ENCODE measurements at regions not wholly inside any gene's neighbourhood (a gene's known extent, or its start where the extent isn't known, plus 50 kb on each side); places are given as distances from the start of the nearest gene placed in this dataset.

DNA sequence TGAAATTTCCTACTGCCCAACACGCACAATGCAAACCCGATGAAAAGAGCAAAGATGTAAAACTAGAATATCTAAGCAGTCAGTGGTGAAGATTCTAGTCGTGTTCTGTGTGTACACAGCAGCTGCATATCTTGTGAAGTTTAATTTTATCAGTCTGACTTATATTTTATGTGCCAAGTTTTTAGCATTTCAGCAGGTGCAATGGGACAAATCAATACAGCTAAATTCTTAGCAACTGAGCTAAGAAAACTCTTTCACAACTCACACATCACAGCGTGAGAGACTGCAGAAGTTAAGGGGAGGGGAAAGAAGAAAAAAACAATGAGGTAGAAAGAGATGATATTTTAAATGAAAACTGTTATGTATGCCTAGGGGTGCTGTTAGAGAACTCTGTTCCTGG is 164.9 kb upstream of the NEBL start:
- no peak overlapping the region for H3K4me3 Mint-ChIP-seq
- H3K36me3 Mint-ChIP-seq (ENCODE audit: low read depth): no peaks in the 10 kb centered on the region
- H3K27me3 Mint-ChIP-seq (ENCODE audit: insufficient read depth): no peaks in the 10 kb centered on the region; the same call in 1 of the 2 replicates

DNA sequence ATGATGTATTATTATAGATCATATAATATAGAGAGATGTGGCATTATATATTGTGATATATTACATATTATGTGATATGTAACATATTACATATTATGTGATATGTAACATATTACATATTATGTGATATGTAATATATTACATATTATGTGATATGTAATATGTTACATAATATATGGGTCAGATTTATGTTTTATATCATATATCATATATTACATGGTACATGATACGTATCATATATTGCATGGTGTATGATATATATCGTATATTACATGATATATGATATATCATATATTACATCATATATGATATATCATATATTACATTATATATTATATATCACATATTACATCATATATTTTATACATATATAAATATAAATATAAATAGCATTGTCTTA is 164.1 kb upstream of the NEBL start:
- TF ChIP-seq CTCF (IDR thresholded peaks at IDR 0.05): no peak
- no peaks in the 10 kb centered on the region for H3K36me3 Mint-ChIP-seq (ENCODE audit: low read depth)
- no peaks in the 10 kb centered on the region; the same call in 1 of the 2 replicates for H3K27me3 Mint-ChIP-seq (ENCODE audit: insufficient read depth)
- DNase-seq: no peak
- H3K9me3 Mint-ChIP-seq: peaks cover 23% of the 10 kb centered on the region
- H3K4me1 Mint-ChIP-seq (ENCODE audit: low read depth): no peaks in the 10 kb centered on the region
- no peak overlapping the region for H3K27ac Mint-ChIP-seq
- no peak overlapping the region for H3K4me3 Mint-ChIP-seq

More for the DNA sequence above, 164.9 kb upstream of the NEBL start:
- Mint-ChIP-seq H3K27ac (no peak overlapping the region), H3K9me3 (peaks cover 22% of the 10 kb centered on the region), H3K4me1 (ENCODE audit: low read depth) (no peaks in the 10 kb centered on the region)
- TF ChIP-seq CTCF (IDR thresholded peaks at IDR 0.05): no peak
- DNase-seq: no peak

GRCh38 chr10:21060626-21061025 is 163.5 kb upstream of the NEBL start:
- no peaks in the 10 kb centered on the region for H3K4me1 Mint-ChIP-seq (ENCODE audit: low read depth)
- no peak for TF ChIP-seq CTCF (IDR thresholded peaks at IDR 0.05)
- H3K9me3 Mint-ChIP-seq: peaks cover 27% of the 10 kb centered on the region
- no peaks in the 10 kb centered on the region; the same call in 1 of the 2 replicates for H3K27me3 Mint-ChIP-seq (ENCODE audit: insufficient read depth)
- no peak for DNase-seq
- H3K36me3 Mint-ChIP-seq (ENCODE audit: low read depth): no peaks in the 10 kb centered on the region
- H3K4me3 Mint-ChIP-seq: no peak overlapping the region
- H3K27ac Mint-ChIP-seq: no peak overlapping the region

GRCh38 chr10:21057989-21058388 is 160.9 kb upstream of the NEBL start:
- no peaks in the 10 kb centered on the region; the same call in 1 of the 2 replicates for H3K27me3 Mint-ChIP-seq (ENCODE audit: insufficient read depth)
- no peak for TF ChIP-seq CTCF (IDR thresholded peaks at IDR 0.05)
- H3K4me3 Mint-ChIP-seq: no peak overlapping the region
- peaks cover 26% of the 10 kb centered on the region for H3K9me3 Mint-ChIP-seq
- no peaks in the 10 kb centered on the region for H3K36me3 Mint-ChIP-seq (ENCODE audit: low read depth)
- DNase-seq: no peak
- no peak overlapping the region for H3K27ac Mint-ChIP-seq
- H3K4me1 Mint-ChIP-seq (ENCODE audit: low read depth): no peaks in the 10 kb centered on the region

- no peaks in the 10 kb centered on the region for H3K4me1 Mint-ChIP-seq (ENCODE audit: low read depth)
- H3K4me3 Mint-ChIP-seq: no peak overlapping the region
- no peaks in the 10 kb centered on the region for H3K36me3 Mint-ChIP-seq (ENCODE audit: low read depth)
- DNase-seq: no peak
- H3K27ac Mint-ChIP-seq: no peak overlapping the region
- H3K9me3 Mint-ChIP-seq: peaks cover 26% of the 10 kb centered on the region
- no peak for TF ChIP-seq CTCF (IDR thresholded peaks at IDR 0.05)
- no peaks in the 10 kb centered on the region; the same call in 1 of the 2 replicates for H3K27me3 Mint-ChIP-seq (ENCODE audit: insufficient read depth)
Measured at GRCh38 chr10:21057436-21057835, 160.3 kb upstream of the NEBL start.

DNA sequence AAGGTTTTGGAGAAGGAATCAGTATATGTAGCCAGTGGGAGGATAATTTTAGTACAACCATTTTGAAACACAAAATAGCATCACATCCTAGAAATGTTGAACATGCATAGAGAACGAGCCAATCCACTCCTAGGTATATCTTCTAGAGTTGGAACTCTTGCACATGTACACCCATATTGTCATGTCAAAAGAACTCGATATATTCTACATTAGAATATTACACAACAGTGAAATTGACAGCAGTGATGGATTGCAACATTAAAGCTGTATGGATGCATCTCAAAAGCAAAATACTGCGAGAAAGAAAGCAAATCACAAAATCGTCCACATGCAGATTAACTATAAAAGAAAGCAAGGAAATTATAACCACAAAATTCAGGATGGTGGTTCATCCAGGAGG is 159.3 kb upstream of the NEBL start:
- no peak overlapping the region for H3K27ac Mint-ChIP-seq
- DNase-seq: no peak
- peaks cover 29% of the 10 kb centered on the region for H3K9me3 Mint-ChIP-seq
- H3K27me3 Mint-ChIP-seq (ENCODE audit: insufficient read depth): no peaks in the 10 kb centered on the region; the same call in 1 of the 2 replicates
- H3K36me3 Mint-ChIP-seq (ENCODE audit: low read depth): no peaks in the 10 kb centered on the region
- H3K4me3 Mint-ChIP-seq: no peak overlapping the region
- no peaks in the 10 kb centered on the region for H3K4me1 Mint-ChIP-seq (ENCODE audit: low read depth)
- TF ChIP-seq CTCF (IDR thresholded peaks at IDR 0.05): no peak

All from HFFc6 (cell line).